HCT116 (cell line): ENCODE measurements at regions not wholly inside any gene's neighbourhood (a gene's known extent, or its start where the extent isn't known, plus 50 kb on each side); places are given as distances from the start of the nearest gene placed in this dataset.

Source experiments
- ATAC-seq: fragments of 200-7000 bp; cut with Tn5 transposase; 2 replicates; pipeline ENCODE4 v1.9.1; 2020; ENCODE audit warnings: mild to moderate bottlenecking, moderate library complexity
- BruUV-seq: library from RNA; stranded (reverse); fragments of 400-500 nt; replicated peaks from 2 replicates; lab custom pipeline; 2021; lab: Mats Ljungman, UMichigan
- CTCF ChIA-PET: fragments of 300-600 bp; sonication (Branson Sonifier 250); formaldehyde crosslinking; loops from one replicate; lab custom pipeline; 2021; ENCODE audit warnings: antibody characterized with exemption; lab: Charles Lee
- POLR2A ChIA-PET: fragments of 300-600, 350-600 bp; sonication (Branson Sonifier 250); formaldehyde crosslinking; loops from one replicate; lab custom pipeline; 2021; ENCODE audit warnings: antibody characterized with exemption; lab: Charles Lee
- RAD21 ChIA-PET, 2 experiments: fragments of 300-600 bp; sonication (Branson Sonifier 250); formaldehyde crosslinking; loops; one replicate each; lab custom pipeline; 2023; ENCODE audit warnings: low total read pairs in 2 of 2; ENCODE audit not compliant: uncharacterized antibody in 2 of 2, unreplicated experiment in 2 of 2, low non-redundant PET in 1 of 2; lab: Charles Lee
- DNase-seq: peaks from one replicate; pipeline ENCODE4 v3.0.0-alpha.2; 2010; ENCODE audit warnings: low read depth, low spot score
- H2AFZ ChIP-seq: fragments of 200-600 bp; shearing (Covaris generic), sonication (generic); 2 replicates; pipeline ENCODE4 v1.6.1; 2017; ENCODE audit warnings: low read depth, mixed run types, mixed read lengths, antibody characterized with exemption, low read length; ENCODE audit not compliant: poor library complexity, severe bottlenecking
- H3K27ac ChIP-seq: 2 replicates; pipeline ENCODE4 v1.5.1; 2012; ENCODE audit warnings: low read depth, low read length
- H3K27me3 ChIP-seq: fragments of 200-600 bp; sonication (generic); 2 replicates; pipeline ENCODE4 v1.6.1; 2016; ENCODE audit warnings: mixed run types, low read length, mixed read lengths; ENCODE audit not compliant: insufficient read depth
- H3K36me3 ChIP-seq, 2 experiments: fragments of 200-500 bp in 1 of 2; fragments of 200-600 bp in 1 of 2; sonication (Bioruptor generic) in 1 of 2; sonication (generic) in 1 of 2; 2 replicates each; pipeline versions ENCODE4 v1.5.1 to v1.6.1; 2014 to 2016; ENCODE audit warnings: low read length in 2 of 2, inconsistent platforms in 1 of 2, mixed read lengths in 1 of 2, mixed run types in 1 of 2; ENCODE audit not compliant: insufficient read depth in 2 of 2, control insufficient read depth in 1 of 2
- H3K4me1 ChIP-seq, 2 experiments: fragments of 200-600 bp in 1 of 2; sonication (generic) in 1 of 2; 2 replicates each; pipeline versions ENCODE4 v1.5.1 to v1.6.1; 2012 to 2017; ENCODE audit warnings: low read length in 2 of 2, inconsistent platforms in 1 of 2, mild to moderate bottlenecking in 1 of 2, mixed read lengths in 1 of 2, mixed run types in 1 of 2, moderate library complexity in 1 of 2; ENCODE audit not compliant: insufficient read depth in 2 of 2, control insufficient read depth in 1 of 2
- H3K4me2 ChIP-seq: fragments of 200-600 bp; sonication (generic); 2 replicates; pipeline ENCODE4 v1.6.1; 2017; ENCODE audit warnings: mixed run types, low read length, mixed read lengths
- H3K4me3 ChIP-seq, 2 experiments: fragments of 200-600 bp in 1 of 2; sonication (generic) in 1 of 2; replicated peaks in 1 of 2; 2 replicates each; pipeline ENCODE4 v1.5.1; 2011 to 2016; ENCODE audit warnings: low read length in 2 of 2, control low read depth in 1 of 2, low read depth in 1 of 2, mild to moderate bottlenecking in 1 of 2, mixed read lengths in 1 of 2, mixed run types in 1 of 2
- H3K79me2 ChIP-seq: fragments of 200-600 bp; sonication (generic); 2 replicates; pipeline ENCODE4 v1.6.1; 2017; ENCODE audit warnings: mild to moderate bottlenecking, mixed run types, low read length, moderate library complexity, mixed read lengths; ENCODE audit not compliant: insufficient read depth
- H3K9ac ChIP-seq: fragments of 200-600 bp; sonication (generic); 2 replicates; pipeline ENCODE4 v1.6.1; 2016; ENCODE audit warnings: low read length, mixed read lengths
- H3K9me2 ChIP-seq: fragments of 200-600 bp; sonication (generic), shearing (Covaris generic); 2 replicates; pipeline ENCODE4 v1.6.1; 2017; ENCODE audit warnings: mixed run types, mild to moderate bottlenecking, moderate library complexity; ENCODE audit not compliant: insufficient read depth
- H3K9me3 ChIP-seq, 2 experiments: fragments of 200-500 bp in 1 of 2; fragments of 200-600 bp in 1 of 2; sonication (Bioruptor generic) in 1 of 2; sonication (generic) in 1 of 2; 2 replicates each; pipeline ENCODE4 v1.6.1; 2014 to 2017; ENCODE audit warnings: low read length in 2 of 2, mixed read lengths in 2 of 2, inconsistent platforms in 1 of 2, low read depth in 1 of 2, mild to moderate bottlenecking in 1 of 2, mixed run types in 1 of 2, moderate library complexity in 1 of 2; ENCODE audit not compliant: control insufficient read depth in 1 of 2, insufficient read depth in 1 of 2
- H4K20me1 ChIP-seq: fragments of 200-600 bp; sonication (generic), shearing (Covaris generic); 2 replicates; pipeline ENCODE4 v1.6.1; 2017; ENCODE audit warnings: mixed run types, mild to moderate bottlenecking, moderate library complexity; ENCODE audit not compliant: insufficient read depth
- EGR1 ChIP-seq: IDR thresholded peaks from 2 replicates; pipeline ENCODE4 v1.6.1; 2012; ENCODE audit warnings: low read depth
- ELF1 ChIP-seq: IDR thresholded peaks from 2 replicates; pipeline ENCODE4 v1.6.1; 2012; ENCODE audit warnings: low read depth, borderline replicate concordance
- EZH2phosphoT487 ChIP-seq: fragments of 200-600 bp; IDR thresholded peaks from 2 replicates; pipeline ENCODE4 v1.6.1; 2018; ENCODE audit warnings: antibody characterized with exemption, borderline replicate concordance
- FOSL1 ChIP-seq: IDR thresholded peaks from 2 replicates; pipeline ENCODE4 v1.6.1; 2012; ENCODE audit warnings: low read depth
- JUND ChIP-seq: IDR thresholded peaks from 2 replicates; pipeline ENCODE4 v1.6.1; 2012
- POLR2A ChIP-seq: IDR thresholded peaks from 2 replicates; pipeline ENCODE4 v1.7.0; 2011; ENCODE audit warnings: borderline replicate concordance; ENCODE audit not compliant: insufficient read depth, insufficient read length; ENCODE audit errors: extremely low read depth
- POLR2AphosphoS5 ChIP-seq: IDR thresholded peaks from 2 replicates; pipeline ENCODE4 v1.6.1; 2011; ENCODE audit warnings: mild to moderate bottlenecking, low read depth, low read length, moderate library complexity
- RAD21 ChIP-seq: IDR thresholded peaks from 2 replicates; pipeline ENCODE4 v1.6.1; 2012; ENCODE audit warnings: low read depth, mild to moderate bottlenecking
- SIN3A ChIP-seq: IDR thresholded peaks from 2 replicates; pipeline ENCODE4 v1.6.1; 2012; ENCODE audit warnings: low read depth
- SP1 ChIP-seq: IDR thresholded peaks from 2 replicates; pipeline ENCODE4 v1.6.1; 2012; ENCODE audit warnings: low read depth
- SRF ChIP-seq: IDR thresholded peaks from 2 replicates; pipeline ENCODE4 v1.6.1; 2012; ENCODE audit warnings: low read depth
- TCF7L2 ChIP-seq: IDR thresholded peaks from 2 replicates; pipeline ENCODE4 v1.7.0; 2011; ENCODE audit warnings: borderline replicate concordance, inconsistent platforms; ENCODE audit not compliant: insufficient read depth, insufficient read length; ENCODE audit errors: extremely low read depth
- YY1 ChIP-seq: IDR thresholded peaks from 2 replicates; pipeline ENCODE4 v1.6.1; 2011; ENCODE audit warnings: low read length, low read depth, moderate library complexity, mild to moderate bottlenecking; ENCODE audit not compliant: insufficient replicate concordance; ENCODE audit errors: extremely low read depth
- ZFX ChIP-seq: fragments of 450-650 bp; IDR thresholded peaks from 2 replicates; pipeline ENCODE4 v1.6.1; 2017
- ZNF274 ChIP-seq: fragments of 200-500 bp; sonication (Bioruptor generic); IDR thresholded peaks from 2 replicates; pipeline ENCODE4 v1.6.1; 2014; ENCODE audit warnings: mild to moderate bottlenecking, low read depth, low read length, inconsistent platforms
- intact Hi-C: fragments of 100-400 bp; cut with micrococcal nuclease; formaldehyde crosslinking; loops from 2 replicates; pipeline ENCODE4 v1.10.0; 2022
- TF ChIP-seq, protein P1 (sequence below): IDR thresholded peaks from 2 replicates; pipeline ENCODE4 v1.6.1; 2012
- TF ChIP-seq, protein P2 (sequence below): IDR thresholded peaks from 2 replicates; pipeline ENCODE4 v1.6.1; 2012

DNA sequence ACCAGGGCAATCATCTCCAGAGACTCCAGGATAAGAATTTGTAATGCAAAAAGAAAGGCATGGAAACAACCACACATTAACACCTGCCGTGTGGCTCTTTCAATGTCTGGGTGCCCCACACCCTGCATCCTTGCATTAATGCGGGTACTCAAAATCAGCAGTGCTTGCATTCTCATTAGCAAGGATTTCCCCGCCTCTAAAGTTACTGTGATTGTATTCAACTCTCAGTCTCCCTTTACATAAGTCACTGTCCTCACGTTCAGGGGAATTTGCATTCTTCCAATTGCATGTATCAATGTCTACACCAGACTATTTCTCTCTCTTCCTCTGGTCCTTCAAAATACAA is 324.3 kb downstream of the FOXL1 start (continued):
- TF ChIP-seq SIN3A: no peak

DNA sequence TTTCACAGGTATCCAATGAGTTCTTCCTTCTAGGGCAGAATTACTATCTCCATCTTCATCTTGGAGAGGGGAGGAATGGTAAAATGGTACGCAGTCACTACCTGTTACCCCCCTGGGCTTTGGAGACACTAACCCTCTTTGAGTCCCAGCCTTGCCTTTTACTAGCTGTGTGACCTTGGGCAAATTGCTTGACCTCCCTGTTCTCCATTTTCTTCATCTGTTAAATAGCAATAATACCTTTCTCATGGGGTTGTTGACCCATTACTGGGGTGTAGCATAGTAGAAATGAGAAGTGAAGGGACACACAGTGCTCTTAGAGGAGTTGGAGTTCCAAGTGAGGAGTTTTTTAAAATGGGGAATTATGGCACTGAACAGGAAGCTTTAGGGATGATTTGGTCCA is 324.7 kb downstream of the FOXL1 start:
- DNase-seq (no peak), ATAC-seq (no peak)
- Histone ChIP-seq H3K36me3 (no peaks in the 10 kb centered on the region), H3K79me2 (no peaks in the 10 kb centered on the region), H3K4me2 (no peak overlapping the region), H3K4me3 (no peak overlapping the region), H3K27ac (no peak overlapping the region), H3K9ac (no peak overlapping the region), H3K27me3 (peaks cover 6% of the 10 kb centered on the region; the same call in 1 of the 2 replicates), H3K9me2 (no peaks in the 10 kb centered on the region), H2AFZ (no peak overlapping the region), H3K4me1 (peaks cover 0 to 5% of the 10 kb centered on the region in 2 experiments; a peak in 1 of 4 replicates), H3K9me3 (no peaks in the 10 kb centered on the region), H4K20me1 (no peaks in the 10 kb centered on the region)
- no TSS peak for BruUV-seq
- intact Hi-C loops: no loop called here
- CTCF ChIA-PET: no interaction called here
- RAD21 ChIA-PET: no interaction called here
- TF ChIP-seq ZFX (no peak), RAD21 (no peak), ELF1 (no peak), SP1 (no peak), TCF7L2 (no peak), JUND (no peak), POLR2A (no peak), YY1 (no peak), SRF (no peak)
- TF ChIP-seq, protein P1, sequence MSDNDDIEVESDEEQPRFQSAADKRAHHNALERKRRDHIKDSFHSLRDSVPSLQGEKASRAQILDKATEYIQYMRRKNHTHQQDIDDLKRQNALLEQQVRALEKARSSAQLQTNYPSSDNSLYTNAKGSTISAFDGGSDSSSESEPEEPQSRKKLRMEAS: no peak
- POLR2A ChIA-PET: no interaction called here

DNA sequence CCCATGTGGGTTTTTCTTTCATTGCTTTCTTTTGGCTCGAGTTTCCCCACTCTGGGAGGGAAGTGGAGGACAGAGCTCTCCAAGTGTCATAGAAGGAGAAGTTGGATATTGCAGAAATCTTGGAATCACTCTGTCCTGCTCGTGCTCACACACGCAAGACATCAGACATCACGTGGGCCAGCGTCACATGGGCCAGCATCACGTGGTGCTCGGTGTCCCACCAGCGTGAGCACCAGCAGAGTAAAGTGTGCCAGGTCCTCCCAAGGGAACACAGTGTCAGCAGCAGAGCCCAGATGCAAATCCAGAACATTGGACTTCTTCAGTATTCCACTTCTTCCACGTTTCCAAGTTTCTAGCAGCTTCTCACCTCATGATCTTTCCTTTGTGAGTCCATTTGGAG is 327.0 kb downstream of the FOXL1 start:
- Histone ChIP-seq H3K27ac (no peak overlapping the region), H4K20me1 (no peaks in the 10 kb centered on the region), H3K9me3 (no peaks in the 10 kb centered on the region), H3K4me3 (no peak overlapping the region), H2AFZ (no peak overlapping the region)
- ATAC-seq: no peak
- POLR2A ChIA-PET: no interaction called here
- intact Hi-C loops: no loop called here
- BruUV-seq: no TSS peak
- no peak for TF ChIP-seq JUND
- TF ChIP-seq POLR2AphosphoS5: no peak
- no peak for TF ChIP-seq ZNF274
- TF ChIP-seq SP1: no peak
- no peak for TF ChIP-seq EGR1
- TF ChIP-seq, protein P2, sequence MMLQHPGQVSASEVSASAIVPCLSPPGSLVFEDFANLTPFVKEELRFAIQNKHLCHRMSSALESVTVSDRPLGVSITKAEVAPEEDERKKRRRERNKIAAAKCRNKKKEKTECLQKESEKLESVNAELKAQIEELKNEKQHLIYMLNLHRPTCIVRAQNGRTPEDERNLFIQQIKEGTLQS: no peak
- TF ChIP-seq RAD21: no peak
- no peak for TF ChIP-seq ELF1
- no peak for TF ChIP-seq EZH2phosphoT487
- no peak for TF ChIP-seq FOSL1
- no peak for TF ChIP-seq ZFX
- TF ChIP-seq, all 23 proteins: peak for 0
- H3K4me2 ChIP-seq: no peak overlapping the region
- H3K4me1 ChIP-seq: peaks cover 0 to 5% of the 10 kb centered on the region in 2 experiments; a peak in 1 of 4 replicates
- DNase-seq: no peak
- H3K9ac ChIP-seq: no peak overlapping the region
- ChIA-PET CTCF (no interaction called here), RAD21 (no interaction called here)
- H3K36me3 ChIP-seq: no peaks in the 10 kb centered on the region
- no peaks in the 10 kb centered on the region for H3K79me2 ChIP-seq
- peaks cover 6% of the 10 kb centered on the region; the same call in 1 of the 2 replicates for H3K27me3 ChIP-seq
- no peaks in the 10 kb centered on the region for H3K9me2 ChIP-seq
